BJ (cell line): ENCODE measurements at regions not wholly inside any gene's neighbourhood (a gene's known extent, or its start where the extent isn't known, plus 50 kb on each side); places are given as distances from the start of the nearest gene placed in this dataset.

Experiments
- CTCF ChIA-PET: fragments of 350-600 bp; formaldehyde crosslinking; extraction: SDS; loops from one replicate; lab custom pipeline; 2021; ENCODE audit warnings: antibody characterized with exemption, inconsistent platforms; lab: Yijun Ruan, JAX
- POLR2A ChIA-PET: fragments of 300-600 bp; sonication (Branson Sonifier 250); formaldehyde crosslinking; extraction: SDS; loops from one replicate; lab custom pipeline; 2021; ENCODE audit warnings: antibody characterized with exemption; lab: Charles Lee
- DNase-seq: peaks from one replicate; pipeline ENCODE4 v3.0.0-alpha.2; 2011; ENCODE audit warnings: low read depth
- H3K27me3 ChIP-seq: 2 replicates; pipeline ENCODE4 v1.6.0; 2011; ENCODE audit warnings: low read length; ENCODE audit not compliant: control insufficient read depth, insufficient read depth
- H3K36me3 ChIP-seq: 2 replicates; pipeline ENCODE4 v1.5.1; 2011; ENCODE audit warnings: low read length; ENCODE audit not compliant: control insufficient read depth, insufficient read depth
- H3K4me3 ChIP-seq: 2 replicates; pipeline ENCODE4 v1.5.1; 2011; ENCODE audit warnings: low read depth, mild to moderate bottlenecking, control low read depth, low read length
- CTCF ChIP-seq: IDR thresholded peaks from 2 replicates; pipeline ENCODE4 v1.5.1; 2011; ENCODE audit warnings: low read depth, mild to moderate bottlenecking, control low read depth, inconsistent platforms, low read length, moderate library complexity; ENCODE audit not compliant: insufficient read depth

DNA sequence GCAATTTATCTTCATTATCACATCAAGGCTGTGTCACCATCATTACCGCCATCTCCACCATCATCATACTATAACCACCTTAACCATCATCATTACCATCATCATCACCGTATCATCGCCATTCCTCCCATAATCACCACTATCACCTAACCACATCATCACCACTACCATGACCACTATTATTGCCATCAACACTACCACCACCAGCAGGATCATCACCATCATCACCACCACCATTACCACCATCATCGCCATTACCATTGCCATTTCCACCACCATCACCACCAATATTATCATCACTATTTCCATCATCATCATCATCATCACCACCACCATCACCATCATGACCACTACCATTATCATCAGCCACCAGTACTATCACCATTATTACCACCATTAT lies 314.4 kb downstream of the CYP26B1 start:
- H3K4me3 ChIP-seq, result no peak overlapping the region
- H3K27me3 ChIP-seq, result no peaks in the 10 kb centered on the region
- no peak for TF ChIP-seq CTCF
- CTCF ChIA-PET, result interaction anchor here (0.9 to 1.8 kb wide), 3 partner anchors 29 to 287 kb away, joined by 3 to 4 read pairs (median 3); no protein-coding TSS in a partner anchor
- POLR2A ChIA-PET, result no interaction called here
- no peak for DNase-seq
- H3K36me3 ChIP-seq, result no peaks in the 10 kb centered on the region

DNA sequence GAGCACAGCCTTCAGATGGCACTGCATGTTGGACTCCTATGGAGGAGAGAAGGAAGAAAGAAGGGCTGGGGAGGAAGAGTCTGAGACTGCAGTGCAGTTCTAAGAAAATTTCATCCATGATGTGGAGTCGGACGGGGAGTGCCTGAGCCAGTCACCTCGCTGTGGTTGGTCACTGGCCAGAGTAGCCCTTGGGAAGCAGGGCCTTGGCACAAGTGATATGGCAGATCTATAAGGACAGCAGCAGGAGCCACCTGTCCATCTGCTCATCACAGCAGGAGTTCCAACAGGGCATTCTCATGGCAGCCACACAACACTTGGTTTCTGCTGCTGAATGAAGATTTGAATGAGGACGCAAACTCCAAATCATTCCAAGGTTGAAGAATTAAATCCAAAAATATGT lies 314.8 kb downstream of the CYP26B1 start:
- ChIA-PET POLR2A (no interaction called here), CTCF (interaction anchor here (1.0 to 3.9 kb wide), 4 partner anchors 8 to 91 kb away, joined by 5 to 22 read pairs (median 6); no protein-coding TSS in a partner anchor)
- H3K4me3 ChIP-seq, result no peak overlapping the region
- no peaks in the 10 kb centered on the region for H3K36me3 ChIP-seq
- no peak for DNase-seq
- TF ChIP-seq CTCF, result no peak
- H3K27me3 ChIP-seq, result no peaks in the 10 kb centered on the region

GRCh38 chr2:71832388-71832787 lies 315.3 kb downstream of the CYP26B1 start:
- Histone ChIP-seq H3K27me3 (no peaks in the 10 kb centered on the region), H3K4me3 (no peak overlapping the region), H3K36me3 (no peaks in the 10 kb centered on the region)
- ChIA-PET CTCF (interaction anchor here (1.0 to 3.9 kb wide), 5 partner anchors 9 to 91 kb away, joined by 3 to 22 read pairs (median 6); no protein-coding TSS in a partner anchor), POLR2A (no interaction called here)
- peak; percentile 57 for DNase-seq
- TF ChIP-seq CTCF, result no peak

DNA sequence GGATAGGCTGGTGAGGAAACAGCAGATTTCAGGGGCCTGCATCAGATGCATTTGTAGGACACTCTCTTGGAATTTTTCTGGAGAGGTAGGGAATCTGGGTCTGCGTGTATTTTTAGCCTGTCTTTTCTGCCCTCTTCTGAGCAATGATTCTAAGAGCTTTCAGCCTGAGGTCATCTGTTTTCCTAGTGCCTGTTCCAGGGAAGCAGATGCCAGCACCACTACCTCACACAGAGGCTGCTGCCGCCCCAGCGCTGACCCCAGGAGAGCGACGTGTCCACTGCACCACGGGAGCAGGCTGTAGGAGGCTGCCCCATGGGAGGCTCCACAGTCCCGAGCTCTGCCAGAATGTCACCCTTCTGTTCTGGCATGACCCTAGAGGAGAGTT lies 316.5 kb downstream of the CYP26B1 start:
- POLR2A ChIA-PET, result no interaction called here

More for the DNA sequence above, 316.5 kb downstream of the CYP26B1 start:
- CTCF ChIA-PET, result interaction anchor here (0.7 to 3.9 kb wide), 7 partner anchors 10 to 104 kb away, joined by 3 to 22 read pairs (median 5); no protein-coding TSS in a partner anchor
- TF ChIP-seq CTCF, result no peak
- peak; percentile 92 for DNase-seq
- Histone ChIP-seq H3K4me3 (no peak overlapping the region), H3K36me3 (no peaks in the 10 kb centered on the region), H3K27me3 (no peaks in the 10 kb centered on the region)
